ENCODE measurements at regions not wholly inside any gene's neighbourhood (a gene's known extent, or its start where the extent isn't known, plus 50 kb on each side); places are given as distances from the start of the nearest gene placed in this dataset.
"Not testable (repeated sequence)": the region's sequence is repeated elsewhere in the genome, so short reads cannot be mapped to it uniquely, and the experiment has no call there.

DNA sequence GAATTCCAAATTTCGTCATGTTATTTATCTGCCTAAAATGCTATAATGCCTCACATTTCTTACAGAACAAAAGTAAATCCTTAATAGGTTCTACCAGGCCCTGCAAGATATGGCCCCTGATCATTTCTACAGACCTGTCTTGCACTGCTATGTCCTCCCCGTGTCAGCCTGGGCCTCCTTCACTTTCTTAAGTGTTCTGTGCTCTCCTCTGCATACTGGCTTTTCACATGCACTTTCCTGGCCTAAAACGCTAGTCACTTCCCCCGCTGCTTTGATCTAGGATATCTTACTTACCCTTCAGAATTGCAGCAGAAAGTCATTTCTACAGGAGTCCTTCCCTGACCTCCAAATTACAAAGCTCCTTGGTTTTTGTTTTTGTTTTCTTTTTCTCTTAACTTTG, 551.3 kb downstream of the NSUN3 start:
- no peak for DNase-seq

DNA sequence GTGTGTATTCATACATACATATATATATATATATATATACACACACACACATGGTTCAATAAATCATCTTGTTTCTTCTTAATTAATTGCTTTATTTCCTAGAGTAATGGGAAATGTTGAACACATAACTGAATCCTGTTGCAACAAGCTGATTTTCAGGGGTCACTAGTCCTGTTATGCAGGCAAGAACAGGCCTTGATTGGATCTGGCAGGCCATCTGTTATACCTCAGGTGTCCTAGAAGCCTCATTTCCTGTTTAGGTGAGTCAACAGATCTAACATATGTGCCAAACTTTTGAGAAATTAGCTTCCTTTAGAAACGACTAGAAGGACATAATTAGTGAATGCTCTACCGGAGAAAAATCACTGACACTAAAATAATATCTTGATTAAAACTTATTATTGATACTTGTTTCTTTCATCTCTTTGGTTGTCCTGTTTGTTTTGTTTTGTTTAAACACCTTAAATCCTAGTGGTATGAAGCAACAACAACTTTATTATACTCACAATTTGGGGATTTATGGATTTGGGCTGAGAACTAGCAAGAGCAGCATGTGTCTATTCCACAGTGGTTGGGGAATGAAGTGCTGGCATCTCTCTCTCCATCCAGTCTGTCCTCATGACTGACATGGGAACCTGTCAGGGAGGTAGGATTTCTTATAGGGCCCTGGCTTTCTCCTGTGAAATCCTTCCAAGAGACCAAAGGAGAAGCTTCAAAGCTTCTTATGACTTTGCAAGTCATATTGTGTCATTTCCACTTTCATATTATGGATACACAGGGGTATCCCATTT, 552.6 kb downstream of the NSUN3 start:
- DNase-seq = no peak

DNA sequence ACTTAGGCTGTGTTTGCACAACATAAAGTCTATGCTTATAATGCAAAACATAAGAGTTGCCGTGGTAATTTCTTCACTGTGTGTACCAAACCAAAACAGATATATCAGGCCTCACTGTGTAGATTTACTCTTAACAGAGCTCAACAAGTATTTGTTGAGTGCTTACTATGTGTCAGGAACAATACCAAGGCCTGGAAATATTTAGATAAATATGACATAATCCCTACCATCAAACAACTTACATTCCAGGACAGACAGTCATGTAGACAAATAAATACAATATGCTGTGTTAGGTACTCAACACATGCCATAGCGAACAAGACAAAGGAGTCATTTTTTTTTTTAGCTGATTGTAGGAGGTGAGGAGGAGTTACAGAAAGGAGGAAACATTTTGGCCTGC, 554.0 kb downstream of the NSUN3 start:
- peak; percentile 37 for DNase-seq

- DNase-seq = no peak
Measured at GRCh38 chr3:94617312-94617711, 554.5 kb downstream of the NSUN3 start.

DNA sequence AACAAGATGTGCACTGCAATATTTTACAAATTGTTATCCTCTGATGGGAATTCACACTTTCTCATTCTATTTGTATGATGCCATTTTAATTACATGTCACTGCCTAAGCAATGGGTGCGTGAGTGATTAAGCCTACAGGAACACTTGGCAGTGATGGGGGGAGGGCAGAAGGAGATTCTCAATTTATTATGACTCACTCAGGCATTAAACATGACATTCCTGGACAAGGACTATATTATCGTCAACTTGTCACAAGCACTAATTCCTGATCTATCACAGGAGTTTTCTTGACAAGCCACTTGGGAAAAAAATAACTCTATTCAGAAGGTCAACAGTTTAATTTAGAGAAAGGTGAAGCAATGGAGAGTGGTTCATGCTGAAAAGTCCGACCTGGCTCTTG, 556.8 kb downstream of the NSUN3 start:
- no peak for DNase-seq

- no peak for DNase-seq
Measured at GRCh38 chr3:94626573-94626972, 563.7 kb downstream of the NSUN3 start.

DNA sequence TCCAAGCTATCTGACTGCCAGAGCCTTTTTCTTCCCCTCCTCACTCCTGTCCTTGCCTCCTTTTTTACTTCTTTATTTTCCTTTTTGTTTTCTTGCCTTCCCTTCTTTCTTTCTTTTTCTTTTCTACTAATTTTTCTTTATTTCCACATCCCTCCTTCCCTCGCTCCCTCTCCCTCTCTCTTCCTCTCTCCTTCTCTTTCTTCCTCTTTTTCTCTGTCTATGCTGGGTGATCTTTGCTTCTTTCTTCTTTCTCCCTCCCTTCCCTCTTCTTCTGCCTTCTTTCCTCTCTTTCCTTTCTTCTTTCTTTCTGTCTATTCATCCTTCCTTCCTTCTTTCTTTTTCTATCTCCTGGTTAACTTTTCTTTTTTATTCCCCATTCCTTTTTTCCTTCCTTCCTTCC, 564.8 kb downstream of the NSUN3 start:
- no peak for DNase-seq

- DNase-seq = no peak
Measured at GRCh38 chr3:94643400-94643799, 580.5 kb downstream of the NSUN3 start.

GRCh38 chr3:94645790-94646189, 582.9 kb downstream of the NSUN3 start:
- no peak for DNase-seq

DNA sequence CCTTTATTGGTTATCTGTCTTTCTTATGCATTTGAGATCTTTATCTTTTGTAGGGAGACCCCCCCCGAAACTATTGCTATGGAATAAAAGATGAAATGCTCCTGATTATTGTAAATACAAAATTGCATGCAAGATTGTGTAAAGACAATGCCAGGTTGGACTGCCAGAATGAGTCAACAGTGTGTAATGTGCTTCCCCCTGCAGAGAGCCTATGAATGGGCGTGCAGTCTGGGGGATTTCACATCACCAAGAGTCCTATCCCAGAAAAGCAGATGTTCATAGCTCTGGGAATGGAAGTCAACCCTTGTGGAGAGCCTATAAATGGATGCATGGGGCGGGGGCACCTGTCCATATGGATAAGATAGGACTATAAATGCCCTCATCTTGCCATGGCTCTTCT, 584.3 kb downstream of the NSUN3 start:
- peak; percentile 62 for DNase-seq

DNA sequence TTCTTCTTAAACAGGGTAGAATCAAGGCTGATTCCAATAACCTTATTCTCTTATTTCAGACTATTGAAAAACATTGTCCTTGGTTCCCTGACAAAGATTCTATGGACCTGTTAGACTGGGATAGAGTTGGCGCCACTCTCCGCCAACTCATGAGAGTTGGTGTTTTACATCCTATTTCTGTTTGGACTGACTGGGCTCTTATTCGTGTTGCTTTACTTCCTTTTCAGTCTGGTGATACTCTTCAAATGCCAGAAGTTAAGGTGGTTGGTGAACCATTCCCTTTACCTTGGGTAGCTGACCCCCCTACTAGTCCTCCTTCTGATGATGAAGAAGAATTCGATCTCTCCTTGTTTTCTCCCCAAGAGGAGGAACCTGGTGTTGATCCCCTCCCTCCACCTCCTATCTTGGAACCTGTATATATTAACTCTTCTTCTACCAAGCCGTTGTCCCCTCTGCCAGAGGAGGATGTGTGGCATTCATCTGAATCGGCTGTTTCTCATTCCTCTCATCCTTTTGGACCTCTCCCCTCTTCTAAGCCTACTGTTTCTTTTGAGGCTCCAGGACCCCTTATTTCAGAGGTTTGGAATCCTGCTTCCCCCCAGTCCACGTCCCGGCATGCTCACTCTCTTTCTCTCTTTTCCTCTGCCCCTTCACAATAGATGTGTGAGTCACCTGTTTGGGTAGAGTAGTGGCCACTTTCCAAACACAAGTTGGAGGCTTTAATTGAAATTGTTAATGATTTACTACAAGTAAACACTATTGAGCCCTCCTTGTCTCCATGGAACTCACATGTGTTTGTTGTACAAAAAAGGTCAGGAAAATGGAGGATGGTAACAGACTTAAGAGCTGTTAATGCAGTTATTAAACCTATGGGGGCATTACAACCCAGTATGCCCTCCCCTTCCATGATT, 585.7 kb downstream of the NSUN3 start:
- DNase-seq = not testable (repeated sequence)

DNA sequence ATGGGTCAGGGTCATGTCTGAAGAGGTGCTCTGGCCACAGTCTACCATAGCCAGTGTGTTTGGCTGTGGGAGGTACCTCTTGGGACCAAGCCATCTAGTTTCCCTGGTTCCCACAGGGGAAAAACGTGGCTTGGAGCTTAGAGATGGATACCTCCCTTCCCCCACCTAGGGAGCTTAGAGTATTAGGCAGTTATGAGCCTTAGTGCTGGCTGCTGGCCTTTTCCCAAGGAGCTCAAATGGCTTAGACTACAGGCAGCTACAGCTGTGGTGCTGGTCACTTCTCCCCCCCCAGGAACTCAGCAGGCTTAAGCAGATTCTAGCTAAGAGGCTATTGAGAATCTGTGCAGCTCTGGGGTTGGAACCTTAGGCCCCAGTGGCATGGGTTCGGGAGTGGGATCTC, 591.2 kb downstream of the NSUN3 start:
- DNase-seq = no peak

- no peak for DNase-seq
Measured at GRCh38 chr3:94665922-94666321, 603.1 kb downstream of the NSUN3 start.

DNA sequence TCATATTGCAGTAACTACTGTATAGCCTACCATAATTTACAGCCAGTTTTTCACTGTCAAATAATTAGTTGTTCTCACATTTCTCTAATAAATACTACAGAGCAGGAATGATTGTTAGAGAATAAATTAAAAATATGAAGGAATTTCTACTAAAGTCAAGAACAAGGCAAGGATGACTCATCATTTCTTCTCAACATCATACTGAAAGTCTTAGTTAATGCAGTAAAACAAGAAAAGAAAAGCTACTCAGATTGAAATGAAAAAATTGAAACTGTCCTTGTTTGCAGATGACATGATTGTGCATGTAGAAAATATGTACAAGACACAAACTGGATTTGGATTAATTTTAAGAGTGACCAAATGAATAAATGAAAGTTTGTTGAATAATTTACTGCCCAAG, 608.2 kb downstream of the NSUN3 start:
- DNase-seq = no peak

DNA sequence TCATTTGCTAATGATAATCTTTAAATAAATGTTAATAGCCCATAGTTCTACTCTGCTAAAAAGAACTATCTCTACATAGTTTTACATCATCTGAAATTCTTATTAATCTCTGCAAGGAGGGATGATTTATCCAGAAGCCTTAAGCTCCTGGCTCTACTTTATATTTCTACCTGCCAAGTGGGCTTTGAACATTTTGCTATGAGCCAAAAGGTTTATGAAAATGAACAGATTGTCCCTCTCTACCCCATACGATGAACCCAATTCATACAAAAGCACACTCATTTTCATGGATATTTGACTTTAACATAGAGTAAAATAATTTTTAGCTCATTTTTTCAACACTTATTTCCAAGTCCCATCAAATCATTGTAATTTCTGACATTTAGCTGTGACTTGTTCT, 611.0 kb downstream of the NSUN3 start:
- DNase-seq = no peak

DNA sequence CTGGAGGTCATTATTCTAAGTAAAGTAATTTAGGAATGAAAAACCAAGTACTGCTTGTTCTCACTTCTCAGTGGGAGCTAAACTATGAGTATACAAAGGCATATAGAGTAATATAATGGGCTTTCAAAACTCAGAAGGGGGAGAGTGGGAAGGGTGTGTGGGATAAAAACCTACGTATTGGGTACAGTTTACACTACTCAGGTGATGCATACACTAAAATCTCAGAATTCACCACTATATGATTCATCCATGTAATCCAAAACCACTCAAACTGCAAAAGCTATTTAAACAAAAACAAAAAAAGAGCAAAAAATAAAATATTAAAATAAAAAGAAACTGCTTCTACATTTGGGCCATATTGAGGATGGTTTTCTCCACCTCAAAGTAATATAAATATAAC, 623.3 kb downstream of the NSUN3 start:
- no peak for DNase-seq

DNA sequence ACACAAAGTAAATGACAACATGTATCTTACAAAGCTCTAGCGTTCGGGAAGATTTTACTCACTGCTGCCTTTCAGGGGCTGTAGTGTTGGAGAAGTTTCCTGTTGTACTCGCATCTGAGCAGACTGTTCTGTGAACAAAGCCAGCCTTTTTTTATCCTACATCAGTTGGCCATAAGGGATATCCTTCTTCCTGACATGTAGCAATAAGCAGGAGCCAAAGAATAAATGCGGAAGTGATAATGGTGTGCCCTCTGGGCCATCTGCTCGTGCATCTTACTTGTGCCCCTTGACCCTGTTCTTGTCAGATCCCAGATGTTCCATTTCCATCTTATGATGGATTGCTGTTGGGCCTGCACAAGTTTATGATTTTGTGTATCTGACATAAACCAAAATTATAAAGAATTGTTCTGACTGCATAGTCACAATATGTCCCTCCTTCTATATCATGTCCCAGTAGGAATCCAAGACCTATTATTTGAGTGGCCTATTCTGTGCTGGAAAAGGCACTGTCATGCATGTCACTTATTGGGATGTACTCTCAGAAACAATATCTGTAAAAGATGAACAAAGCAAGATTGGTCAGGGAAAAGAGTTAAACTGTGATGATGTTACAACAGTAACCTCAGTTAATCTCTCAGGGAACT, 631.3 kb downstream of the NSUN3 start:
- DNase-seq = no peak

DNA sequence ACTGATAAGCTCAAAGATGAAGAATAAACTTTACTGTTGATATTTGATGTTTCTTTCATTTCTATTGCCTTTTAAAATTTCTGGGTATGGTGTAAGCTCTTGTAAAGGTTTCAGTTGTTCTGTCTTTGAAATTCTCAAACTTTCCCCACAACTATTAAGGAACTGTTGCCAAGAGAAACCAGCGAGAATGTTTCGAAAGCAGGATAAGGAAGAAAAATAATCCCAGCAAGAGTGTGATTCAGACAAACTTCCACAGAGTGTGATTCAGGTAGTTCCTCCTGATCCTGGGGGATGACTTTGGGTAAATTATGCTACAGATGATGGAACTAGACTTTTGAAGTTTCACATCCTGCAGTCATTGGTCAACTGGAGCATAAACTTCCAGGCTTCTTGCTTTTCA, 632.0 kb downstream of the NSUN3 start:
- DNase-seq = peak; percentile 50

DNA sequence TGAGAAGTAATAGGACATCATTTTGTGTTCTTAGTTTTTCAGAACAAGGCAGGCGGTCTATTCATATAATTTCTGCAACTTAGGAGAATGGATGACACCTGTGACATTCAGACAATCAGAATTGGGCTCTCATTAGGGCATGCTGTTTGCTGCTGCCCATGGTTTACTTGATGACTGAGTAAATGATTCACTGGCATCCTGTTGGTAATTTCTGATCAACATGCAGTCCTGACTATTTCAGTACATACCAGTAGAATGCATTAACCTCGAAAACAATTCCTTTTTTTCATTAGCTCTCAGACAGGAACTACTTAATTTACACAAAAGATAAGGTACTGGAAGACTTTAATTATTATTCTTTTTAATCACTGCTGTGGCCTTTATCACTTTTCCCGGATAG, 641.6 kb downstream of the NSUN3 start:
- no peak for DNase-seq

DNA sequence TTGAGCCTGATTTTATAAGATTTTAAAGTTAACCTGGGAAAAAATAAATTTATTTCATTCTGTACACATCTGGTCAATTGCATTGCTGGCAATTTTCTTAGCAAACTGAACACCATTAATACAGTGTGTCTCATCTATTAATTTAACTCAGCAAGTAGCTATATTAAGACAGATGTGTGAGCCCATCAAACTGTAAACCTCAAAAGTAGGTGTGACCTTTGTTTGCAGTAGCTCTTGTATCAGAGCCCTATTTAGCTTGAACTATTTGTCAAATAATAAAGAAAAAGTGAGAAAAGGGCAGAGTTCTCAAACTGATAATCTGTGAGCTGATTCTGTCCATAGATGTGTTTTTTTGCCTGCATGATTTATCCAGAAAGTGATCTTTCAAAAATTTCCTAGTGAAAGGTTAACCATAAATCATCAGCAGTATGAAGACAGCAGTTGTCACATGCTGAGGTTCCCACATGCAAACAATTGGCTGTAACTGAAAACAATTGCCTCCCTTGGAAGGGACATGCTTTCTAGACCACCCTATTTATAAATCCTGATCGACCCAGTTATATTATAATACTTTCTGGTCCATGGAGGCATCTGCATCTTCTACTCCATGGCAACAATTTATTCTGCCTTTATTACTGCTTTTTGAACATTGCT, 646.5 kb downstream of the NSUN3 start:
- no peak for DNase-seq

DNA sequence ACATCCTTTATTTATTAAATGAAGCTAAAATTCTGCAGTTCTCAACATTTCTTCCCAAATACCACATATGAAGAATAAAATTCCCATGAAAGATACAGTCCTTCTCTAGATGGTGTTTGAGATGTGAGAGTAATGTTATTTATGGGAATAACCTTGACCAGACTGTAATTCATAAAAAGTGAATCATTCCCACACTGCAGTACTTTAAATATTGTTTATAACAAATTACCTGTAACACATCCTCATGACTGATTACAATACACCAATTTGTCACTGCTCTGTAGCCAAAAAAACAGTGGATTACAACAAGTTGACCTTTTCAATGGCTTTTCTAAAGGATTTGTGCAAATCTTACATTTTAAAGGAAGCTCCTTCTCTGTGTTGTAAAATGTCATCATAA, 651.3 kb downstream of the NSUN3 start:
- DNase-seq = no peak

DNA sequence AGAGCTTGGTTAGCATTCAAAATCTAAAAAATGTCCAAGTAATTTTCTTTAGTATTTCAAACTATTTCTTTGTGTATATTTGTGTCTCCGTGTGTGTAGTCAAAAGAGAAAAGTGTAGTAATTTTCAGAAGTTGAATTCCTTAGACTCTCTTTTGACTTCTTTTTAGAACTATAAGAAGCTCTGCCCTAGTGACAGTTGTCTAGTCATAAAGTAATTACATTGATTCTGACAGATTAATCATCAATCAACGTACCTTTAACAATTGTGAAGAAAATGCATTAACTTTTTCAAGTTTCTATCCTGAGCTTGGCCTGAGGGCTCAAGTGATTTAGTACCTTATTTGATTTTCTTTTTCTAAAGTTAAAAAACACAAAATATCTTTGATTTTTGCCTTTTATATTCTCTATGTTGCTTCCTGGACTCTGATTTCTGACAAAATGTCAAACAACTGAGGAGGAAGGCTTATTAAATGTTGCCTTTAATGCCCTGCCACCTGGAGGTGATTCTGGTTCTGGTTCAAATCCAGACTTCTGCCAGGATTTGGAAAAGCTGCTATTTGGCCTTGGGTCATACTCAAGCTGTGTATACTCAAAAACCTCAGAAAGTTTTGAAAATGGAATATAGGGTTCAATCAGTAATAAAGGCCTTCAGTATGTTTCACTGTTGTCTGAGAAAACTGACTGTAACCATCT, 653.6 kb downstream of the NSUN3 start:
- DNase-seq = no peak

DNA sequence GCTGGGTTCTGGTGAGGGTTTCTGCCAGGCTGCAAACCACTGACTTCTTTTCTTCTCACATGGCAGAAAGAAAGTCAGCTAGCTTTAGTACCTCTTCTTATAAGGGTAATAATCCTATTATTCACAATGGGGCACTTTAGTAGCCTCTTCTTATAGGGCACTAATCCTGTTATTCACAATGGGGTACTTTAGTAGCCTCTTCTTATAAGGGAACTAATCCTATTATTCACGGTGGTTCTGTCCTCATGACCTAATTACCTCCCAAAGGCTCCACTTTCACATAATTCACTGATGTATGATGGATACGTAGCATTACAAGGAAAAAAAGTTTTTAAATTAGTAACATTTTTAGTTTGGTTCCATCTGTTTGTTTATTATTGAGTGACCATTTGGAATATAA, 671.3 kb downstream of the NSUN3 start:
- DNase-seq = no peak
